B cell (primary cell): ENCODE measurements at regions not wholly inside any gene's neighbourhood (a gene's known extent, or its start where the extent isn't known, plus 50 kb on each side); places are given as distances from the start of the nearest gene placed in this dataset.

Experiments used
- ATAC-seq: fragments of 200-7000 bp; cut with Tn5 transposase; one replicate; pipeline ENCODE4 v1.10.0; 2021; ENCODE audit warnings: low read depth, mild to moderate bottlenecking, moderate number of reproducible peaks, moderate library complexity
- CTCF ChIA-PET: fragments of 350-600 bp; sonication (Branson Sonifier 250); formaldehyde crosslinking; loops from one replicate; lab custom pipeline; 2021; ENCODE audit warnings: antibody characterized with exemption, inconsistent platforms; lab: Charles Lee
- POLR2A ChIA-PET: fragments of 350-600 bp; sonication (Branson Sonifier 250); formaldehyde crosslinking; loops from one replicate; lab custom pipeline; 2021; ENCODE audit warnings: antibody characterized with exemption; lab: Charles Lee
- DNase-seq: peaks from one replicate; pipeline ENCODE4 v3.0.0; 2013
- H2AFZ ChIP-seq: 2 replicates; pipeline ENCODE4 v1.6.1; 2012; ENCODE audit warnings: mild to moderate bottlenecking, low read depth, low read length; ENCODE audit not compliant: insufficient read depth, poor library complexity, severe bottlenecking
- H3K27ac ChIP-seq, 2 donors: 1 replicate in 1 of 2; 2 replicates in 1 of 2; pipeline ENCODE4 v1.5.1; 2012 to 2013; ENCODE audit warnings: low read length in 2 of 2, mild to moderate bottlenecking in 2 of 2, moderate library complexity in 1 of 2
- H3K27me3 ChIP-seq, 4 experiments: fragments of 200-600 bp in 1 of 4; sonication (generic) in 1 of 4; replicated peaks in 1 of 4; 1 replicate in 2 of 4; 2 replicates in 2 of 4; pipeline versions ENCODE4 v1.6.1 to v1.7.0; 2013 to 2016; ENCODE audit warnings: low read length in 3 of 4, mild to moderate bottlenecking in 2 of 4, mixed read lengths in 1 of 4, moderate library complexity in 1 of 4; ENCODE audit not compliant: insufficient read depth in 4 of 4, control insufficient read depth in 3 of 4; ENCODE audit errors: control extremely low read depth in 1 of 4
- H3K36me3 ChIP-seq, 2 experiments: replicated peaks in 1 of 2; 1 replicate in 1 of 2; 2 replicates in 1 of 2; pipeline versions ENCODE4 v1.6.1 to v1.7.1; 2013; ENCODE audit warnings: low read length in 1 of 2; ENCODE audit not compliant: insufficient read depth in 2 of 2, control insufficient read depth in 1 of 2; ENCODE audit errors: control extremely low read depth in 1 of 2, extremely low read depth in 1 of 2
- H3K4me1 ChIP-seq, 2 donors: fragments of 200-600 bp in 1 of 2; sonication (generic) in 1 of 2; 1 replicate in 1 of 2; 2 replicates in 1 of 2; pipeline versions ENCODE4 v1.5.1 to v1.6.1; 2013 to 2017; ENCODE audit warnings: low read length in 2 of 2; ENCODE audit not compliant: control insufficient read depth in 2 of 2, insufficient read depth in 2 of 2
- H3K4me2 ChIP-seq: replicated peaks from 2 replicates; pipeline ENCODE3; 2012; ENCODE audit warnings: mild to moderate bottlenecking, low read depth, low read length; ENCODE audit not compliant: poor library complexity, severe bottlenecking
- H3K4me3 ChIP-seq, 5 experiments: fragments of 200-600 bp in 1 of 5; sonication (generic) in 1 of 5; 1 replicate in 3 of 5; 2 replicates in 2 of 5; pipeline versions ENCODE4 v1.5.1 to v1.7.0; 2011 to 2016; ENCODE audit warnings: low read length in 4 of 5, mild to moderate bottlenecking in 4 of 5, low read depth in 2 of 5, control low read depth in 1 of 5, moderate library complexity in 1 of 5; ENCODE audit not compliant: insufficient read depth in 1 of 5; ENCODE audit errors: control extremely low read depth in 1 of 5, extremely low read depth in 1 of 5
- H3K79me2 ChIP-seq: fragments of 200-600 bp; sonication (generic); one replicate; pipeline ENCODE4 v1.6.0; 2016; ENCODE audit warnings: low read length; ENCODE audit not compliant: control insufficient read depth, insufficient read depth
- H3K9ac ChIP-seq: fragments of 200-600 bp; sonication (generic); 2 replicates; pipeline ENCODE4 v1.6.1; 2017; ENCODE audit warnings: mild to moderate bottlenecking, low read length, moderate library complexity
- H3K9me3 ChIP-seq, 3 donors: one replicate each; pipeline versions ENCODE4 v1.6.1 to v1.7.1; 2013; ENCODE audit warnings: low read length in 2 of 3; ENCODE audit not compliant: control insufficient read depth in 2 of 3, insufficient read depth in 1 of 3; ENCODE audit errors: control extremely low read depth in 1 of 3
- H4K20me1 ChIP-seq: 2 replicates; pipeline ENCODE4 v1.6.0; 2012; ENCODE audit warnings: mild to moderate bottlenecking, low read length; ENCODE audit not compliant: insufficient read depth, control insufficient read depth, poor library complexity, severe bottlenecking
- H3K27ac Mint-ChIP-seq: one replicate; pipeline ENCODE4 v1.8.0; 2021; ENCODE audit warnings: mixed read lengths
- H3K27me3 Mint-ChIP-seq: one replicate; pipeline ENCODE4 v1.8.0; 2021; ENCODE audit warnings: mixed read lengths
- H3K4me1 Mint-ChIP-seq: one replicate; pipeline ENCODE4 v1.8.0; 2021; ENCODE audit warnings: mixed read lengths
- H3K4me3 Mint-ChIP-seq: one replicate; pipeline ENCODE4 v1.8.0; 2021; ENCODE audit warnings: mixed read lengths
- H3K9me3 Mint-ChIP-seq: one replicate; pipeline ENCODE4 v1.8.0; 2022; ENCODE audit warnings: mixed read lengths; ENCODE audit not compliant: insufficient read depth
- CTCF ChIP-seq: fragments of 200-600 bp; IDR thresholded peaks from one replicate; pipeline ENCODE4 v1.8.0; 2022; ENCODE audit warnings: antibody characterized with exemption, mild to moderate bottlenecking
- EZH2 ChIP-seq: IDR thresholded peaks from 2 replicates; pipeline ENCODE4 v1.6.1; 2012; ENCODE audit warnings: borderline replicate concordance, low read depth, mild to moderate bottlenecking, moderate library complexity, low read length; ENCODE audit not compliant: insufficient read depth, poor library complexity, severe bottlenecking
- WGBS: methylation state at CpG from one replicate; pipeline ENCODE4 v1.1.5; 2013; ENCODE audit warnings: missing lambda C conversion rate; ENCODE audit not compliant: insufficient coverage; 5-methylcytosine and 5-hydroxymethylcytosine counted together
- intact Hi-C: fragments of 100-400 bp; cut with micrococcal nuclease; formaldehyde crosslinking; loops from one replicate; pipeline ENCODE4 v1.10.0; 2022

GRCh38 chr5:173494446-173494845 is 122.0 kb downstream of the BOD1 start:
- intact Hi-C loops = no loop called here
- Mint-ChIP-seq H3K27me3 (peaks cover 12% of the 10 kb centered on the region), H3K4me1 (no peaks in the 10 kb centered on the region), H3K27ac (no peak overlapping the region), H3K9me3 (no peaks in the 10 kb centered on the region), H3K4me3 (no peak overlapping the region)
- Histone ChIP-seq H3K4me1 (no peaks in the 10 kb centered on the region), H3K36me3 (no peaks in the 10 kb centered on the region), H4K20me1 (no peaks in the 10 kb centered on the region), H3K4me2 (no peak overlapping the region), H3K27me3 (peaks cover 0 to 2% (median 0%) of the 10 kb centered on the region in 4 experiments), H2AFZ (no peak overlapping the region), H3K4me3 (no peak overlapping the region), H3K79me2 (no peaks in the 10 kb centered on the region), H3K9me3 (peaks cover 0 to 7% (median 0%) of the 10 kb centered on the region in 3 donors), H3K9ac (no peak overlapping the region), H3K27ac (no peak overlapping the region)
- ChIA-PET CTCF (no interaction called here), POLR2A (no interaction called here)
- TF ChIP-seq EZH2 (no peak), CTCF (no peak)
- ATAC-seq = no peak
- DNase-seq = no peak
- 72% methylated on average over 2 of the region's 2 CpGs for WGBS

GRCh38 chr5:173493846-173494245 is 122.6 kb downstream of the BOD1 start:
- no peaks in the 10 kb centered on the region for H3K4me1 ChIP-seq
- H3K9me3 ChIP-seq = peaks cover 0 to 7% (median 0%) of the 10 kb centered on the region in 3 donors
- ChIA-PET CTCF (no interaction called here), POLR2A (no interaction called here)
- no peaks in the 10 kb centered on the region for H3K79me2 ChIP-seq
- DNase-seq (no peak), ATAC-seq (no peak)
- 87% methylated on average over 4 of the region's 6 CpGs for WGBS
- TF ChIP-seq CTCF (no peak), EZH2 (no peak)
- H3K36me3 ChIP-seq = no peaks in the 10 kb centered on the region
- Mint-ChIP-seq H3K4me1 (no peaks in the 10 kb centered on the region), H3K4me3 (no peak overlapping the region), H3K27me3 (peaks cover 15% of the 10 kb centered on the region), H3K9me3 (no peaks in the 10 kb centered on the region), H3K27ac (no peak overlapping the region)
- H3K4me3 ChIP-seq = no peak overlapping the region
- H3K9ac ChIP-seq = no peak overlapping the region
- H3K27me3 ChIP-seq = peaks cover 0 to 2% (median 0%) of the 10 kb centered on the region in 4 experiments
- no peak overlapping the region for H3K27ac ChIP-seq
- H2AFZ ChIP-seq = no peak overlapping the region
- no peak overlapping the region for H3K4me2 ChIP-seq
- H4K20me1 ChIP-seq = no peaks in the 10 kb centered on the region
- intact Hi-C loops = no loop called here
